T1000 (cell line): ENCODE measurements at regions not wholly inside any gene's neighbourhood (a gene's known extent, or its start where the extent isn't known, plus 50 kb on each side); places are given as distances from the start of the nearest gene placed in this dataset.
A peak's percentile ranks its signal among the peaks of the same experiment; 100 is the strongest.

Experiments
- DNase-seq: peaks from one replicate; lab custom pipeline; 2025; ENCODE audit warnings: mixed read lengths; lab: John Stamatoyannopoulos, UW

- no peak for DNase-seq
Observed at GRCh38 chr12:82174383-82174782, 183.8 kb downstream of the CCDC59 start.

GRCh38 chr12:82149045-82149444, 209.1 kb downstream of the CCDC59 start:
- no peak for DNase-seq

GRCh38 chr12:82146740-82147139, 211.4 kb downstream of the CCDC59 start:
- DNase-seq = no peak

- DNase-seq = no peak
Observed at GRCh38 chr12:82144505-82144904, 213.7 kb downstream of the CCDC59 start.

- no peak for DNase-seq
Observed at GRCh38 chr12:82132390-82132789, 225.8 kb downstream of the CCDC59 start.

- no peak for DNase-seq
Observed at GRCh38 chr12:82130762-82131161, 227.4 kb downstream of the CCDC59 start.

GRCh38 chr12:82124711-82125380, 233.3 kb downstream of the CCDC59 start:
- peak; percentile 4 for DNase-seq

- DNase-seq = no peak
Observed at GRCh38 chr12:82121545-82121944, 236.6 kb downstream of the CCDC59 start.

- DNase-seq = no peak
Observed at GRCh38 chr12:82120901-82121300, 237.3 kb downstream of the CCDC59 start.

GRCh38 chr12:82109243-82109642, 248.9 kb downstream of the CCDC59 start:
- DNase-seq = no peak

- no peak for DNase-seq
Observed at GRCh38 chr12:82108615-82109014, 249.6 kb downstream of the CCDC59 start.

GRCh38 chr12:82099216-82099615, 259.0 kb downstream of the CCDC59 start:
- no peak for DNase-seq

GRCh38 chr12:82097877-82098276, 260.3 kb downstream of the CCDC59 start:
- no peak for DNase-seq

- no peak for DNase-seq
Observed at GRCh38 chr12:82097438-82097837, 260.7 kb downstream of the CCDC59 start.

- no peak for DNase-seq
Observed at GRCh38 chr12:82090165-82090564, 268.0 kb downstream of the CCDC59 start.

GRCh38 chr12:82089369-82090121, 268.6 kb downstream of the CCDC59 start:
- no peak for DNase-seq

GRCh38 chr12:82082501-82082900, 275.7 kb downstream of the CCDC59 start:
- DNase-seq = no peak

- DNase-seq = no peak
Observed at GRCh38 chr12:82069931-82070514, 288.2 kb downstream of the CCDC59 start.

- no peak for DNase-seq
Observed at GRCh38 chr12:82058197-82058596, 299.0 kb upstream of the PPFIA2 start.

GRCh38 chr12:82057770-82058169, 298.6 kb upstream of the PPFIA2 start:
- DNase-seq = no peak

GRCh38 chr12:82055391-82055790, 296.2 kb upstream of the PPFIA2 start:
- no peak for DNase-seq

GRCh38 chr12:82054566-82054965, 295.4 kb upstream of the PPFIA2 start:
- DNase-seq = no peak

GRCh38 chr12:82047446-82047845, 288.3 kb upstream of the PPFIA2 start:
- DNase-seq = no peak
